ENCODE measurements at regions not wholly inside any gene's neighbourhood (a gene's known extent, or its start where the extent isn't known, plus 50 kb on each side); places are given as distances from the start of the nearest gene placed in this dataset.

DNA sequence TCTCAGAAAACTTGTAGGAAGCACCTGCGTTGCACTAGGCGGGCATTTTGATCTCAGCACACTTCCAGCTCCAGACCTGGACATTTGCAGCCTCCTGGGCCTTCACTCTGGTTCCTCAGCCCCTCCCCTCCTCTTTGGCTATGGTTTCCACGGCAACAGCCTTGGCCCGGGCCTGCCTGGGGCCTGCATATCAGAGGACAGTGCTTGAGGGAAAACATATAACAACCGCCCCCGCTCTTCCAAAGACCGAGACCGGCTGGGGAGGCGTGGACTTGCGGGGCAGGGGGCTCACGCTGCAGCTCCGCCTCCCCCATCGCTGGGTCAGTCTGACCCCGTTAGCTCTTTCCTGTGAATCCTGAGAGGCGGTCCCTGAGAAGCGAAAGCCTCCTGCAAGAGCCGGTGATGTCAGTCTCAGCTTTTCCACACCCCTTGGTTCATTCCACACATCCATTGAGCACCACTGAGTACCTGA lies 125.7 kb upstream of the PEG3 start:
- TF ChIP-seq, protein P1, sequence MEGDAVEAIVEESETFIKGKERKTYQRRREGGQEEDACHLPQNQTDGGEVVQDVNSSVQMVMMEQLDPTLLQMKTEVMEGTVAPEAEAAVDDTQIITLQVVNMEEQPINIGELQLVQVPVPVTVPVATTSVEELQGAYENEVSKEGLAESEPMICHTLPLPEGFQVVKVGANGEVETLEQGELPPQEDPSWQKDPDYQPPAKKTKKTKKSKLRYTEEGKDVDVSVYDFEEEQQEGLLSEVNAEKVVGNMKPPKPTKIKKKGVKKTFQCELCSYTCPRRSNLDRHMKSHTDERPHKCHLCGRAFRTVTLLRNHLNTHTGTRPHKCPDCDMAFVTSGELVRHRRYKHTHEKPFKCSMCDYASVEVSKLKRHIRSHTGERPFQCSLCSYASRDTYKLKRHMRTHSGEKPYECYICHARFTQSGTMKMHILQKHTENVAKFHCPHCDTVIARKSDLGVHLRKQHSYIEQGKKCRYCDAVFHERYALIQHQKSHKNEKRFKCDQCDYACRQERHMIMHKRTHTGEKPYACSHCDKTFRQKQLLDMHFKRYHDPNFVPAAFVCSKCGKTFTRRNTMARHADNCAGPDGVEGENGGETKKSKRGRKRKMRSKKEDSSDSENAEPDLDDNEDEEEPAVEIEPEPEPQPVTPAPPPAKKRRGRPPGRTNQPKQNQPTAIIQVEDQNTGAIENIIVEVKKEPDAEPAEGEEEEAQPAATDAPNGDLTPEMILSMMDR (IDR thresholded peaks at IDR 0.05 in 2 of 3, conservative IDR thresholded peaks at IDR 0.05 in 1 of 3; ENCODE audit: borderline replicate concordance in 1 of 3, insufficient read depth in 1 of 3, low read depth in 2 of 3, low read length in 2 of 3) = no peak
- TF ChIP-seq ATF3 (IDR thresholded peaks at IDR 0.05) = no peak
